ENCODE measurements at regions not wholly inside any gene's neighbourhood (a gene's known extent, or its start where the extent isn't known, plus 50 kb on each side); places are given as distances from the start of the nearest gene placed in this dataset.
"Not testable (repeated sequence)": the region's sequence is repeated elsewhere in the genome, so short reads cannot be mapped to it uniquely, and the experiment has no call there.

GRCh38 chr11:23934671-23935270, 562.1 kb upstream of the LUZP2 start:
- TF ChIP-seq CTCF (IDR thresholded peaks at IDR 0.05; ENCODE audit: low read depth, low read length, poor library complexity, severe bottlenecking); EZH2phosphoT487 (IDR thresholded peaks at IDR 0.05; ENCODE audit: borderline replicate concordance, low read length): not testable (repeated sequence)

Data from DOHH2 (cell line).